K562 (cell line): ENCODE measurements at regions not wholly inside any gene's neighbourhood (a gene's known extent, or its start where the extent isn't known, plus 50 kb on each side); places are given as distances from the start of the nearest gene placed in this dataset.

Source experiments
- ATAC-seq: fragments of 200-7000 bp; cut with Tn5 transposase; 3 replicates; pipeline ENCODE4 v1.9.1; 2020; ENCODE audit warnings: moderate library complexity
- BruUV-seq: library from RNA; stranded (reverse); fragments of 400-500 nt; replicated peaks from 2 replicates; lab custom pipeline; 2021; lab: Mats Ljungman, UMichigan
- CTCF ChIA-PET: fragments of 300-600 bp; formaldehyde crosslinking; extraction: SDS; loops from one replicate; lab custom pipeline; 2021; ENCODE audit warnings: low intra/inter-chr PET ratio; lab: Yijun Ruan, JAX
- POLR2A ChIA-PET: fragments of 300-600, 350-650 bp; sonication (Branson Sonifier 250); formaldehyde crosslinking; extraction: SDS; loops from one replicate; lab custom pipeline; 2021; ENCODE audit warnings: antibody characterized with exemption, inconsistent platforms; lab: Yijun Ruan, JAX
- DNase-seq, 4 experiments: peaks; one replicate each; pipeline versions ENCODE4 v3.0.0 to v3.0.0-alpha.2; 2011 to 2018; ENCODE audit warnings: low spot score in 3 of 4, mixed read lengths in 3 of 4; ENCODE audit errors: extremely low read depth in 1 of 4
- FAIRE-seq: peaks from 2 replicates; lab custom pipeline; 2011; peaks lifted over from hg19 to GRCh38; lab: Jason Lieb, UNC
- H2AFZ ChIP-seq: 2 replicates; pipeline ENCODE4 v1.6.0; 2011; ENCODE audit warnings: low read depth, low read length, control low read depth, inconsistent platforms
- H3K27ac ChIP-seq: fragments of 200-600 bp; 3 replicates; pipeline ENCODE4 v1.8.0; 2011; ENCODE audit warnings: low read depth, mild to moderate bottlenecking, control low read depth, inconsistent platforms, low read length, moderate library complexity, mixed read lengths; ENCODE audit errors: extremely low read depth
- H3K27me3 ChIP-seq, 2 experiments: fragments of 300-600 bp in 1 of 2; 2 replicates in 1 of 2; 3 replicates in 1 of 2; pipeline versions ENCODE4 v1.6.0 to v1.8.0; 2011; ENCODE audit warnings: inconsistent platforms in 2 of 2, low read length in 2 of 2, mild to moderate bottlenecking in 1 of 2, mixed read lengths in 1 of 2, moderate library complexity in 1 of 2; ENCODE audit not compliant: control insufficient read depth in 2 of 2, insufficient read depth in 2 of 2
- H3K36me3 ChIP-seq: fragments of 300-600 bp; 3 replicates; pipeline ENCODE4 v1.8.0; 2011; ENCODE audit warnings: mild to moderate bottlenecking, low read length, inconsistent platforms; ENCODE audit not compliant: control insufficient read depth, insufficient read depth
- H3K4me1 ChIP-seq, 2 experiments: fragments of 200-600 bp in 1 of 2; replicated peaks in 1 of 2; 2 replicates in 1 of 2; 3 replicates in 1 of 2; pipeline versions ENCODE4 v1.5.1 to v1.8.0; 2011; ENCODE audit warnings: inconsistent platforms in 2 of 2, low read length in 2 of 2, mild to moderate bottlenecking in 1 of 2, mixed read lengths in 1 of 2, moderate library complexity in 1 of 2; ENCODE audit not compliant: control insufficient read depth in 2 of 2, insufficient read depth in 2 of 2
- H3K4me2 ChIP-seq: 2 replicates; pipeline ENCODE4 v1.6.1; 2011; ENCODE audit warnings: low read length, control low read depth, inconsistent platforms, mixed read lengths; ENCODE audit not compliant: insufficient read depth
- H3K4me3 ChIP-seq: fragments of 200-600 bp; sonication (generic), shearing (Covaris generic); 2 replicates; pipeline ENCODE4 v1.5.1; 2016; ENCODE audit warnings: control low read depth, inconsistent platforms
- H3K79me2 ChIP-seq: fragments of 200-600 bp; 3 replicates; pipeline ENCODE4 v1.8.0; 2011; ENCODE audit warnings: low read length, inconsistent platforms; ENCODE audit not compliant: control insufficient read depth, insufficient read depth
- H3K9ac ChIP-seq, 2 experiments: 2 replicates each; pipeline versions ENCODE4 v1.6.0 to v1.6.1; 2011; ENCODE audit warnings: low read depth in 2 of 2, low read length in 2 of 2, control low read depth in 1 of 2, inconsistent platforms in 1 of 2, mild to moderate bottlenecking in 1 of 2, mixed read lengths in 1 of 2; ENCODE audit not compliant: insufficient read depth in 1 of 2
- H3K9me1 ChIP-seq: one replicate; pipeline ENCODE4 v1.6.0; 2011; ENCODE audit warnings: inconsistent platforms, mild to moderate bottlenecking, low read length, moderate library complexity; ENCODE audit not compliant: control insufficient read depth, insufficient read depth
- H3K9me3 ChIP-seq: replicated peaks from 2 replicates; pipeline ENCODE4 v1.5.1; 2011; ENCODE audit warnings: low read depth, low read length, inconsistent platforms; ENCODE audit not compliant: control insufficient read depth, insufficient read depth
- H4K20me1 ChIP-seq: replicated peaks from 2 replicates; pipeline ENCODE4 v1.6.1; 2011; ENCODE audit warnings: low read length, inconsistent platforms, mixed read lengths; ENCODE audit not compliant: control insufficient read depth, insufficient read depth
- CBFA2T2 ChIP-seq: fragments of 450-650 bp; conservative IDR thresholded peaks from 2 replicates; pipeline ENCODE4 v1.6.1; 2017; ENCODE audit warnings: mild to moderate bottlenecking
- CTBP1 ChIP-seq: fragments of 450-650 bp; IDR thresholded peaks from 2 replicates; pipeline ENCODE4 v1.6.1; 2016; ENCODE audit warnings: borderline replicate concordance
- HNRNPLL ChIP-seq: fragments of 200-400 bp; formaldehyde crosslinking; IDR thresholded peaks from 2 replicates; pipeline ENCODE4 v1.6.1; 2017; ENCODE audit warnings: low read length, low read depth, mild to moderate bottlenecking; ENCODE audit not compliant: poor library complexity, severe bottlenecking
- ILF3 ChIP-seq: fragments of 450-650 bp; IDR thresholded peaks from 2 replicates; pipeline ENCODE4 v1.6.1; 2018; ENCODE audit warnings: antibody characterized with exemption, mild to moderate bottlenecking, moderate library complexity, borderline replicate concordance
- PATZ1 ChIP-seq: fragments of 250-450 bp; sonication (Bioruptor Pico); IDR thresholded peaks from 2 replicates; pipeline ENCODE4 v1.5.0; 2020; ENCODE audit warnings: mild to moderate bottlenecking, borderline replicate concordance
- RAD21 ChIP-seq, 2 experiments: fragments of 250-450 bp in 1 of 2; fragments of 450-650 bp in 1 of 2; sonication (Bioruptor Pico) in 1 of 2; formaldehyde crosslinking in 1 of 2; IDR thresholded peaks in 1 of 2; conservative IDR thresholded peaks in 1 of 2; 2 replicates each; pipeline versions ENCODE4 v1.4.0 to v1.8.0; 2020 to 2022; ENCODE audit warnings: mild to moderate bottlenecking in 2 of 2, moderate library complexity in 1 of 2
- RBM15 ChIP-seq: fragments of 200-400 bp; formaldehyde crosslinking; IDR thresholded peaks from 2 replicates; pipeline ENCODE4 v1.6.1; 2018; ENCODE audit warnings: mild to moderate bottlenecking, low read length, moderate library complexity; ENCODE audit not compliant: insufficient read depth
- RBM39 ChIP-seq: fragments of 200-400 bp; formaldehyde crosslinking; optimal IDR thresholded peaks from 2 replicates; pipeline ENCODE3; 2018; ENCODE audit warnings: low read depth, low read length
- SMAD3 ChIP-seq: fragments of 450-650 bp; formaldehyde crosslinking; conservative IDR thresholded peaks from 2 replicates; pipeline ENCODE4 v1.4.0; 2020; ENCODE audit warnings: mild to moderate bottlenecking
- SMARCB1 ChIP-seq: IDR thresholded peaks from 2 replicates; pipeline ENCODE4 v1.6.1; 2011; ENCODE audit warnings: improper control_type of control experiment, low read depth; ENCODE audit not compliant: insufficient read length
- SMARCE1 ChIP-seq: fragments of 450-650 bp; IDR thresholded peaks from 2 replicates; pipeline ENCODE4 v1.7.1; 2016; ENCODE audit warnings: mild to moderate bottlenecking
- TAF9B ChIP-seq: fragments of 450-650 bp; IDR thresholded peaks from 2 replicates; pipeline ENCODE4 v1.6.1; 2018; ENCODE audit warnings: mild to moderate bottlenecking; ENCODE audit not compliant: partially characterized antibody
- TEAD1 ChIP-seq, 2 experiments: fragments of 450-650 bp in 1 of 2; sonication (generic) in 1 of 2; formaldehyde crosslinking; IDR thresholded peaks; 2 replicates each; pipeline versions ENCODE4 v1.4.0 to v1.8.0; 2020 to 2022; ENCODE audit warnings: mild to moderate bottlenecking in 2 of 2, missing genetic modification reagents in 1 of 2
- ZBTB17 ChIP-seq: fragments of 450-650 bp; formaldehyde crosslinking; IDR thresholded peaks from 2 replicates; pipeline ENCODE4 v1.4.0; 2020; ENCODE audit warnings: mild to moderate bottlenecking
- ZNF436 ChIP-seq: fragments of 250-450, 450-650 bp; sonication (Bioruptor Pico); formaldehyde crosslinking; IDR thresholded peaks from 2 replicates; pipeline ENCODE4 v1.7.0; 2020; ENCODE audit warnings: mild to moderate bottlenecking
- ZNF707 ChIP-seq: fragments of 250-450 bp; sonication (Bioruptor Pico); conservative IDR thresholded peaks from 2 replicates; pipeline ENCODE4 v1.8.0; 2022; ENCODE audit warnings: inconsistent platforms, mild to moderate bottlenecking, moderate library complexity
- WGBS: fragments of 100-300 bp; shearing (Covaris generic); methylation state at CpG from one replicate; pipeline ENCODE4 v1.1.6; 2016; ENCODE audit warnings: low coverage, mixed read lengths; ENCODE audit not compliant: insufficient coverage; ENCODE audit errors: missing lambda C conversion rate; 5-methylcytosine and 5-hydroxymethylcytosine counted together
- in situ Hi-C: fragments of 300-500 bp; cut with MboI; formaldehyde crosslinking; loops from 4 replicates; pipeline ENCODE4 v1.15.0; 2018; ENCODE audit warnings: inconsistent platforms, mixed read lengths
- intact Hi-C: fragments of 100-400 bp; cut with micrococcal nuclease; formaldehyde crosslinking; loops from 2 replicates; pipeline ENCODE4 v1.14.2; 2022
- TF ChIP-seq, protein P1 (sequence below): sonication (generic); formaldehyde crosslinking; IDR thresholded peaks from 2 replicates; pipeline ENCODE4 v1.4.0; 2020; ENCODE audit warnings: mild to moderate bottlenecking, missing genetic modification reagents
- TF ChIP-seq, protein P2 (sequence below), 2 experiments: IDR thresholded peaks; 2 replicates each; pipeline ENCODE4 v1.6.1; 2011; ENCODE audit warnings: borderline replicate concordance in 1 of 2, control low read depth in 1 of 2, low read depth in 1 of 2, low read length in 1 of 2, mild to moderate bottlenecking in 1 of 2, mixed read lengths in 1 of 2, moderate library complexity in 1 of 2; ENCODE audit not compliant: insufficient read depth in 1 of 2, insufficient read length in 1 of 2, poor library complexity in 1 of 2, severe bottlenecking in 1 of 2; ENCODE audit errors: extremely low read depth in 1 of 2

GRCh38 chr11:112619106-112619505 lies 342.1 kb upstream of the NCAM1 start:
- TF ChIP-seq TAF9B = no peak
- TF ChIP-seq, protein P1, sequence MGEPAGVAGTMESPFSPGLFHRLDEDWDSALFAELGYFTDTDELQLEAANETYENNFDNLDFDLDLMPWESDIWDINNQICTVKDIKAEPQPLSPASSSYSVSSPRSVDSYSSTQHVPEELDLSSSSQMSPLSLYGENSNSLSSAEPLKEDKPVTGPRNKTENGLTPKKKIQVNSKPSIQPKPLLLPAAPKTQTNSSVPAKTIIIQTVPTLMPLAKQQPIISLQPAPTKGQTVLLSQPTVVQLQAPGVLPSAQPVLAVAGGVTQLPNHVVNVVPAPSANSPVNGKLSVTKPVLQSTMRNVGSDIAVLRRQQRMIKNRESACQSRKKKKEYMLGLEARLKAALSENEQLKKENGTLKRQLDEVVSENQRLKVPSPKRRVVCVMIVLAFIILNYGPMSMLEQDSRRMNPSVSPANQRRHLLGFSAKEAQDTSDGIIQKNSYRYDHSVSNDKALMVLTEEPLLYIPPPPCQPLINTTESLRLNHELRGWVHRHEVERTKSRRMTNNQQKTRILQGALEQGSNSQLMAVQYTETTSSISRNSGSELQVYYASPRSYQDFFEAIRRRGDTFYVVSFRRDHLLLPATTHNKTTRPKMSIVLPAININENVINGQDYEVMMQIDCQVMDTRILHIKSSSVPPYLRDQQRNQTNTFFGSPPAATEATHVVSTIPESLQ (CRISPR knock-in tag) = no peak
- no peak for TF ChIP-seq CBFA2T2
- TF ChIP-seq RBM15 = no peak
- no peak for TF ChIP-seq SMARCB1
- TF ChIP-seq TEAD1 (CRISPR knock-in tag; IDR thresholded peaks at IDR 0.05) = no peak
- no peak for TF ChIP-seq ILF3
- TF ChIP-seq ZNF436 (CRISPR knock-in tag) = no peak
- TF ChIP-seq PATZ1 (CRISPR knock-in tag) = no peak
- no peak for TF ChIP-seq ZBTB17 (CRISPR knock-in tag)
- no peak for TF ChIP-seq RBM39
- no peak for TF ChIP-seq SMAD3 (CRISPR knock-in tag)
- TF ChIP-seq RAD21 (CRISPR knock-in tag; conservative IDR thresholded peaks at IDR 0.05 in 1 of 2, IDR thresholded peaks at IDR 0.05 in 1 of 2) = no peak
- no peak for TF ChIP-seq CTBP1
- TF ChIP-seq, protein P2, sequence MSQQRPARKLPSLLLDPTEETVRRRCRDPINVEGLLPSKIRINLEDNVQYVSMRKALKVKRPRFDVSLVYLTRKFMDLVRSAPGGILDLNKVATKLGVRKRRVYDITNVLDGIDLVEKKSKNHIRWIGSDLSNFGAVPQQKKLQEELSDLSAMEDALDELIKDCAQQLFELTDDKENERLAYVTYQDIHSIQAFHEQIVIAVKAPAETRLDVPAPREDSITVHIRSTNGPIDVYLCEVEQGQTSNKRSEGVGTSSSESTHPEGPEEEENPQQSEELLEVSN (IDR thresholded peaks at IDR 0.05; ENCODE audit: borderline replicate concordance in 1 of 2, extremely low read depth in 1 of 2, insufficient read depth in 1 of 2, insufficient read length in 1 of 2, low read depth in 1 of 2, low read length in 1 of 2, poor library complexity in 1 of 2, severe bottlenecking in 1 of 2) = no peak
- TF ChIP-seq SMARCE1 = no peak
- no peak for TF ChIP-seq HNRNPLL
- no peak for TF ChIP-seq ZNF707
- TF ChIP-seq, all 486 proteins: peak for 0
- CTCF ChIA-PET = no interaction called here

More at GRCh38 chr11:112619106-112619505, 342.1 kb upstream of the NCAM1 start:
- intact Hi-C loops = no loop called here
- POLR2A ChIA-PET = interaction anchor here (0.8 kb wide), 1 partner anchor 236 kb away, joined by 4 read pairs; no protein-coding TSS in a partner anchor
- ATAC-seq (no peak), FAIRE-seq (no peak), DNase-seq (no peak)
- Histone ChIP-seq H3K27me3 (peaks cover 0 to 8% of the 10 kb centered on the region in 2 experiments; a peak in 1 of 5 replicates), H3K4me2 (no peak overlapping the region), H3K79me2 (no peaks in the 10 kb centered on the region), H3K4me3 (no peak overlapping the region), H4K20me1 (no peaks in the 10 kb centered on the region), H3K9me3 (no peaks in the 10 kb centered on the region), H3K9me1 (no peaks in the 10 kb centered on the region), H3K9ac (no peak overlapping the region), H3K4me1 (no peaks in the 10 kb centered on the region), H2AFZ (no peak overlapping the region), H3K36me3 (no peaks in the 10 kb centered on the region), H3K27ac (no peak overlapping the region)
- WGBS = 0% methylated on average over 5 of the region's 5 CpGs
- BruUV-seq = no TSS peak
- in situ Hi-C loops = no loop called here
